H1 (cell line): ENCODE measurements at regions not wholly inside any gene's neighbourhood (a gene's known extent, or its start where the extent isn't known, plus 50 kb on each side); places are given as distances from the start of the nearest gene placed in this dataset.

Experiments
- ATF3 ChIP-seq: IDR thresholded peaks from 2 replicates; pipeline ENCODE4 v1.6.1; 2011; ENCODE audit warnings: low read depth, mild to moderate bottlenecking, low read length; ENCODE audit not compliant: insufficient read depth
- CBX8 ChIP-seq: fragments of 300-800, 300-1000 bp; sonication (generic); IDR thresholded peaks from 2 replicates; pipeline ENCODE4 v1.7.1; 2016; ENCODE audit warnings: low read depth, low read length, borderline replicate concordance
- CTBP2 ChIP-seq: IDR thresholded peaks from 2 replicates; pipeline ENCODE4 v1.7.0; 2011; ENCODE audit warnings: borderline replicate concordance, mild to moderate bottlenecking, moderate library complexity, mixed read lengths, low read length; ENCODE audit not compliant: insufficient read depth, insufficient read length
- CTCF ChIP-seq, 3 experiments: IDR thresholded peaks; 1 replicate in 2 of 3; 2 replicates in 1 of 3; pipeline versions ENCODE4 v1.5.1 to v1.6.1; 2011; ENCODE audit warnings: low read length in 3 of 3, mild to moderate bottlenecking in 3 of 3, inconsistent platforms in 2 of 3, low read depth in 1 of 3, moderate library complexity in 1 of 3; ENCODE audit not compliant: insufficient read depth in 1 of 3; ENCODE audit errors: control extremely low read depth in 1 of 3
- GABPA ChIP-seq: IDR thresholded peaks from 2 replicates; pipeline ENCODE4 v1.6.1; 2011; ENCODE audit warnings: mild to moderate bottlenecking, low read length, moderate library complexity, borderline replicate concordance; ENCODE audit not compliant: insufficient read depth
- JUND ChIP-seq: IDR thresholded peaks from 2 replicates; pipeline ENCODE4 v1.6.1; 2011; ENCODE audit warnings: mild to moderate bottlenecking, improper control_type of control experiment, low read length
- MAX ChIP-seq: IDR thresholded peaks from 2 replicates; pipeline ENCODE4 v1.6.1; 2012; ENCODE audit warnings: inconsistent platforms
- POLR2A ChIP-seq, 2 experiments: IDR thresholded peaks; 1 replicate in 1 of 2; 2 replicates in 1 of 2; pipeline ENCODE4 v1.6.1; 2011; ENCODE audit warnings: low read depth in 2 of 2, low read length in 2 of 2, mild to moderate bottlenecking in 2 of 2; ENCODE audit errors: control extremely low read depth in 1 of 2
- SIX5 ChIP-seq: IDR thresholded peaks from 2 replicates; pipeline ENCODE4 v1.6.1; 2011; ENCODE audit warnings: mild to moderate bottlenecking, low read depth, low read length
- TEAD4 ChIP-seq: IDR thresholded peaks from 2 replicates; pipeline ENCODE4 v1.6.1; 2012; ENCODE audit warnings: low read depth, low read length, inconsistent platforms, mixed read lengths

- TF ChIP-seq ATF3 (no peak), TEAD4 (no peak), CTCF (IDR thresholded peaks at IDR 0.05; ENCODE audit: control extremely low read depth in 1 of 3, insufficient read depth in 1 of 3, low read depth in 1 of 3, low read length in 3 of 3) (no peak), CTBP2 (no peak), JUND (no peak), GABPA (no peak), POLR2A (IDR thresholded peaks at IDR 0.05; ENCODE audit: control extremely low read depth in 1 of 2, low read depth in 2 of 2, low read length in 2 of 2) (no peak), MAX (no peak), SIX5 (no peak), CBX8 (no peak)
These were observed 2182.5 kb upstream of the AGA start (continued) for GRCh38 chr4:179624768-179625181.
